Peyer's patch (tissue), 4 donors: ENCODE measurements at regions not wholly inside any gene's neighbourhood (a gene's known extent, or its start where the extent isn't known, plus 50 kb on each side); places are given as distances from the start of the nearest gene placed in this dataset.

ENCODE experiments used
- CTCF ChIP-seq, 6 experiments: fragments of 450-650 bp in 4 of 6; fragments of 200-600 bp in 2 of 6; sonication (generic) in 1 of 6; IDR thresholded peaks; one replicate each; pipeline ENCODE4 v1.5.1; 2017 to 2019; ENCODE audit warnings: antibody characterized with exemption in 6 of 6, mild to moderate bottlenecking in 3 of 6, moderate library complexity in 1 of 6
- POLR2A ChIP-seq, 2 donors: fragments of 450-650 bp; IDR thresholded peaks; one replicate each; pipeline ENCODE4 v1.5.1; 2017; ENCODE audit warnings: antibody characterized with exemption in 2 of 2, mild to moderate bottlenecking in 2 of 2, moderate library complexity in 2 of 2

GRCh38 chr2:221653182-221653581 lies 81.1 kb upstream of the EPHA4 start:
- TF ChIP-seq CTCF (IDR thresholded peaks at IDR 0.05) (no peak), POLR2A (IDR thresholded peaks at IDR 0.05) (no peak)
